C4-2B (cell line): ENCODE measurements at regions not wholly inside any gene's neighbourhood (a gene's known extent, or its start where the extent isn't known, plus 50 kb on each side); places are given as distances from the start of the nearest gene placed in this dataset.

Experiments
- ZFX ChIP-seq: fragments of 450-650 bp; IDR thresholded peaks from 2 replicates; pipeline ENCODE4 v1.6.1; 2017
- TF ChIP-seq, protein P1 (sequence below): fragments of 450-650 bp; conservative IDR thresholded peaks from 2 replicates; pipeline ENCODE4 v1.5.1; 2017; ENCODE audit warnings: mild to moderate bottlenecking

DNA sequence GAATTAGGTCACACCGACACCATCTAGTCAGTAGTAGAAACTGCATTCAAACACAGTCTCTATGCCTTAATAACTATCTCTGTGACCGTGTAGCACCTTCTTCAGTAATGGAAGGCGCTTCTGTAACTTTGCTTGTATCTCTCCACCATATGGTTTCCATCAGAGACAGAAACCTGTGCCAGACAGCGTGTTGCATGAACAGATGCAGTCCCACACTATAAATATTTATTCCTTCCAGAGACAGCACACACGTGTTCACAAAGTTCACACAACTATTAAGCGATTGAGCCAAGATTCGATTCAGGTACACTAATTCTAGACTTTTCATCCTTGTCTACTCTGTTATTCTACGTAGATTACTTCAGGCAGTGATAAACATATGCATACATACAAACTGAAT is 873.9 kb upstream of the MBL2 start:
- TF ChIP-seq, protein P1, sequence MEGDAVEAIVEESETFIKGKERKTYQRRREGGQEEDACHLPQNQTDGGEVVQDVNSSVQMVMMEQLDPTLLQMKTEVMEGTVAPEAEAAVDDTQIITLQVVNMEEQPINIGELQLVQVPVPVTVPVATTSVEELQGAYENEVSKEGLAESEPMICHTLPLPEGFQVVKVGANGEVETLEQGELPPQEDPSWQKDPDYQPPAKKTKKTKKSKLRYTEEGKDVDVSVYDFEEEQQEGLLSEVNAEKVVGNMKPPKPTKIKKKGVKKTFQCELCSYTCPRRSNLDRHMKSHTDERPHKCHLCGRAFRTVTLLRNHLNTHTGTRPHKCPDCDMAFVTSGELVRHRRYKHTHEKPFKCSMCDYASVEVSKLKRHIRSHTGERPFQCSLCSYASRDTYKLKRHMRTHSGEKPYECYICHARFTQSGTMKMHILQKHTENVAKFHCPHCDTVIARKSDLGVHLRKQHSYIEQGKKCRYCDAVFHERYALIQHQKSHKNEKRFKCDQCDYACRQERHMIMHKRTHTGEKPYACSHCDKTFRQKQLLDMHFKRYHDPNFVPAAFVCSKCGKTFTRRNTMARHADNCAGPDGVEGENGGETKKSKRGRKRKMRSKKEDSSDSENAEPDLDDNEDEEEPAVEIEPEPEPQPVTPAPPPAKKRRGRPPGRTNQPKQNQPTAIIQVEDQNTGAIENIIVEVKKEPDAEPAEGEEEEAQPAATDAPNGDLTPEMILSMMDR, result no peak
- no peak for TF ChIP-seq ZFX
